PFSK-1 (cell line): ENCODE measurements at regions not wholly inside any gene's neighbourhood (a gene's known extent, or its start where the extent isn't known, plus 50 kb on each side); places are given as distances from the start of the nearest gene placed in this dataset.

Experiments used
- POLR2AphosphoS5 ChIP-seq: IDR thresholded peaks from 2 replicates; pipeline ENCODE4 v1.6.1; 2012; ENCODE audit warnings: low read depth, mild to moderate bottlenecking, control low read depth, low read length, moderate library complexity
- REST ChIP-seq, 2 experiments: IDR thresholded peaks; 2 replicates each; pipeline versions ENCODE4 v1.6.1 to v1.8.0; 2011 to 2012; ENCODE audit warnings: low read depth in 2 of 2, low read length in 2 of 2, control low read depth in 1 of 2, inconsistent platforms in 1 of 2, mild to moderate bottlenecking in 1 of 2, moderate library complexity in 1 of 2; ENCODE audit not compliant: insufficient read depth in 1 of 2
- SIN3A ChIP-seq: IDR thresholded peaks from 2 replicates; pipeline ENCODE4 v1.6.1; 2012; ENCODE audit warnings: mild to moderate bottlenecking, low read length, moderate library complexity, borderline replicate concordance; ENCODE audit not compliant: insufficient read depth
- TAF1 ChIP-seq: IDR thresholded peaks from 2 replicates; pipeline ENCODE4 v1.6.1; 2012; ENCODE audit warnings: low read length, control low read depth, borderline replicate concordance; ENCODE audit not compliant: insufficient read depth

GRCh38 chr1:24988558-24988912, 58.5 kb upstream of the RUNX3 start:
- TF ChIP-seq POLR2AphosphoS5 (no peak), TAF1 (no peak), REST (IDR thresholded peaks at IDR 0.05; ENCODE audit: insufficient read depth in 1 of 2, low read depth in 2 of 2, low read length in 2 of 2) (no peak), SIN3A (no peak)
